ENCODE measurements at regions not wholly inside any gene's neighbourhood (a gene's known extent, or its start where the extent isn't known, plus 50 kb on each side); places are given as distances from the start of the nearest gene placed in this dataset.

GRCh38 chr4:115355329-115355728 is 241.9 kb upstream of the NDST4 start:
- H3K27ac ChIP-seq (ENCODE audit: extremely low read depth, low read depth, low read length) = no peak overlapping the region
- TF ChIP-seq ZBTB26 (tag by site-specific recombination; optimal IDR thresholded peaks at IDR 0.05) = no peak
- TF ChIP-seq HOXA7 (CRISPR knock-in tag; IDR thresholded peaks at IDR 0.05; ENCODE audit: borderline replicate concordance) = no peak
- no peak for TF ChIP-seq ZNF157 (tag by site-specific recombination; IDR thresholded peaks at IDR 0.05)
- no peak for TF ChIP-seq ZBTB10 (tag by site-specific recombination; IDR thresholded peaks at IDR 0.05)
- no peak for TF ChIP-seq ZNF580 (tag by site-specific recombination; IDR thresholded peaks at IDR 0.05)
- TF ChIP-seq ZNF610 (tag by site-specific recombination; IDR thresholded peaks at IDR 0.05; ENCODE audit: borderline replicate concordance) = no peak
- TF ChIP-seq BCL6B (tag by site-specific recombination; IDR thresholded peaks at IDR 0.05) = no peak
- no peak for TF ChIP-seq ZSCAN5A (tag by site-specific recombination; IDR thresholded peaks at IDR 0.05)
- TF ChIP-seq ZIC2 (tag by site-specific recombination; IDR thresholded peaks at IDR 0.05) = no peak
- TF ChIP-seq ZNF362 (tag by site-specific recombination; IDR thresholded peaks at IDR 0.05) = no peak
- TF ChIP-seq ZNF335 (tag by site-specific recombination; conservative IDR thresholded peaks at IDR 0.05) = no peak
- no peak for TF ChIP-seq ZNF112 (tag by site-specific recombination; IDR thresholded peaks at IDR 0.05)
- TF ChIP-seq KLF9 (tag by site-specific recombination; IDR thresholded peaks at IDR 0.05; ENCODE audit: low read depth) = no peak
- no peak for TF ChIP-seq ZFP41 (tag by site-specific recombination; IDR thresholded peaks at IDR 0.05; ENCODE audit: borderline replicate concordance)
- no peak for TF ChIP-seq ZNF398 (tag by site-specific recombination; IDR thresholded peaks at IDR 0.05)
- TF ChIP-seq YY1 (tag by site-specific recombination; IDR thresholded peaks at IDR 0.05) = no peak
- POLR2A ChIA-PET = no interaction called here
- CTCF ChIA-PET = no interaction called here
- H3K4me3 ChIP-seq (ENCODE audit: low read depth, low read length) = no peak overlapping the region
- H3K9me3 ChIP-seq (ENCODE audit: control insufficient read depth, insufficient read depth, low read depth, low read length) = no peaks in the 10 kb centered on the region
- H3K4me1 ChIP-seq (ENCODE audit: control insufficient read depth, insufficient read depth, low read length) = no peaks in the 10 kb centered on the region
- H3K36me3 ChIP-seq (ENCODE audit: control insufficient read depth in 2 of 2, insufficient read depth in 1 of 2, low read length in 2 of 2) = no peaks in the 10 kb centered on the region
